GM12873 (cell line): ENCODE measurements at regions not wholly inside any gene's neighbourhood (a gene's known extent, or its start where the extent isn't known, plus 50 kb on each side); places are given as distances from the start of the nearest gene placed in this dataset.
A peak's percentile ranks its signal among the peaks of the same experiment; 100 is the strongest.

Source experiments
- TF ChIP-seq, protein P1 (sequence below): IDR thresholded peaks from 2 replicates; pipeline ENCODE4 v1.5.1; 2012; ENCODE audit warnings: low read depth, mild to moderate bottlenecking, moderate library complexity, low read length, control low read depth; ENCODE audit not compliant: insufficient read depth; ENCODE audit errors: missing control alignments

DNA sequence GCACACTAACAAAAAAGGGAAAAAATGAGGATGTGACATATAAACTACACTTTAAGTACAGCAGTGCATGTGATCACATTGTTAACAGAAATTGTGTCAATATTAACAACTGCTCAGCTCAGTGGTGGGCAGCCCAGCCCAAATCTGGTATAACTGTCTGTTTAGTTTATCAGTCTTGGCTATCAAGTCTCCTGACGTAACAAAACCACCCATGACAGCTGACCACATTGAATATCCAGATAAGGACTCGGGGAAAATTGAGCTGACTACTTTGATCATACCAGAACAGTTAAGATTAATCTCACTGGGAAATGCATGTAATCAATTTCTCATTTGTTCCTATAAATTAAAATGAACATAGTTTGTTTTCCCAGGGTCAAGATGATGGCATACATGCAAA is 396.6 kb downstream of the SNAPC1 start:
- TF ChIP-seq, protein P1, sequence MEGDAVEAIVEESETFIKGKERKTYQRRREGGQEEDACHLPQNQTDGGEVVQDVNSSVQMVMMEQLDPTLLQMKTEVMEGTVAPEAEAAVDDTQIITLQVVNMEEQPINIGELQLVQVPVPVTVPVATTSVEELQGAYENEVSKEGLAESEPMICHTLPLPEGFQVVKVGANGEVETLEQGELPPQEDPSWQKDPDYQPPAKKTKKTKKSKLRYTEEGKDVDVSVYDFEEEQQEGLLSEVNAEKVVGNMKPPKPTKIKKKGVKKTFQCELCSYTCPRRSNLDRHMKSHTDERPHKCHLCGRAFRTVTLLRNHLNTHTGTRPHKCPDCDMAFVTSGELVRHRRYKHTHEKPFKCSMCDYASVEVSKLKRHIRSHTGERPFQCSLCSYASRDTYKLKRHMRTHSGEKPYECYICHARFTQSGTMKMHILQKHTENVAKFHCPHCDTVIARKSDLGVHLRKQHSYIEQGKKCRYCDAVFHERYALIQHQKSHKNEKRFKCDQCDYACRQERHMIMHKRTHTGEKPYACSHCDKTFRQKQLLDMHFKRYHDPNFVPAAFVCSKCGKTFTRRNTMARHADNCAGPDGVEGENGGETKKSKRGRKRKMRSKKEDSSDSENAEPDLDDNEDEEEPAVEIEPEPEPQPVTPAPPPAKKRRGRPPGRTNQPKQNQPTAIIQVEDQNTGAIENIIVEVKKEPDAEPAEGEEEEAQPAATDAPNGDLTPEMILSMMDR: no peak

DNA sequence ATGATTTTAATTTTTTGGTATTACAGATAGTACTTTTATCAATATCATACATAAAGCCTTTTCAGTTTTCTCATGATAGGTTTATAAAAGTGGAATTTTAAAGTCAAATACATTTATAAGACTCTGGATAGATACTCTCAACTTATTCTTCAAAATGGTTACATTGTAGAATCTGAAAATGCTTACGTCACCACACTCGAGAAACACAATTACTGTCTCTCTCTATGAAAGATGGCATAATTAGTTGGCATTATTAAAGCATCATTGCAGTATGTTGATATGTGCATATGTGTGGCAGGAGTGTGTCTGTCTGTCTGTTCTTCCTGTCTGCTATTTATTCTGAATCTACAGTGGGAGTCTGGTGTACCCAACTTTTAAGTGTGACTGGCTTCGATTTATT is 397.1 kb downstream of the SNAPC1 start:
- TF ChIP-seq, protein P1: no peak

DNA sequence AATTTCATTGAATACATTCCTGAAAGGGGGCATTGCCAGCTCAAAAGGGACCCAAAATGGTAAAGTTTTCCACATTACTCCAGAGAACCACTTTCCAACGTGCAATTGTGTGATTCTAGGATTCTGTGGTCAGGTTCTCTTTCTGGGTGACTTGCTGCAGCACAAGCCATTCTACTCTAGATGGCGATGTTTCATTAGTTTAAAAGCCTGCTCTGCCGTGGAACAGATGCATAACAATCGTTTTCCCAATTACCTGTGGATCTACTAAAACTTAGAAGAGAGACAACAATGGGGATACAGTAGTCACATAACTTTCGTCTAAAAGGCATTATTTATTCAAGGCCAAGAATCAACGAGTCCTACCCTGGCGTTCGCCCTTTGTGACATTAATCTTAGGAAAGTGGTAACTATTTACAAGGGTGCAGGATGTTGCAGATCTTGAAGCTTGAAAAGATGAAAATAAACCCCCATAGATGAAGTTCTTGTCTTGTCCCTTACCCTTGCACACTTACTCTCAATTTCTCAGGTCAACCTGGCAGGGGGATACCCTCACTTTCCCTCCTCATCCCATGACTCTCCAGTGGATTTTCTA is 400.9 kb downstream of the SNAPC1 start:
- TF ChIP-seq, protein P1: peak; percentile 78

DNA sequence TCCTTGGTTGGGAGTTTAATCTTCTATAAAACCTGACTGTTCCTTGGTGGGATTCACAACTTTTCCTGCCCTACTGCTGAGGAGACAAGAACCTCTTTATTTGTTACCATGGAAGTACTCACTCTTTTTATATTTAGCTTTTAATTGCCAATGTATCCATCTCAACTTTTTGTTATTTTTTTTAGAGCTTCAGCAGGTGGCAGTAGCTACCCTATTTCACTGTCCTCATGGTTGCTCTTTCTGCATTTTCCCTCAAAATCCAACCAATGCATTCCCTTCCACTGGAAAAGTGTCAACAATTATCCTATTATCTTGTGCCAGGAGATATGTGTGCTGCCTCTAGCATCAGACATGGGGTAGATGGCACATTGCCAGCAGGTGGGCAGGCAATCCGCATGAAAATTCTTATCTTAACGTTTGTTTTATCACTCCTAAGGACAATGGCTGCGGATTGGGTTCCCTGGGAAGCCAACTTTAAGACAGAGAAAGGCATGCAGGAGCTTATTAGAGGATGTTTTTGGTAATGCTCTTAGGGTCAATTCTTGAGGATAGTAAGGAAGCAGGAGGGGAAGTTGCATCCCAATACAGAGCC is 406.4 kb downstream of the SNAPC1 start:
- TF ChIP-seq, protein P1: no peak

DNA sequence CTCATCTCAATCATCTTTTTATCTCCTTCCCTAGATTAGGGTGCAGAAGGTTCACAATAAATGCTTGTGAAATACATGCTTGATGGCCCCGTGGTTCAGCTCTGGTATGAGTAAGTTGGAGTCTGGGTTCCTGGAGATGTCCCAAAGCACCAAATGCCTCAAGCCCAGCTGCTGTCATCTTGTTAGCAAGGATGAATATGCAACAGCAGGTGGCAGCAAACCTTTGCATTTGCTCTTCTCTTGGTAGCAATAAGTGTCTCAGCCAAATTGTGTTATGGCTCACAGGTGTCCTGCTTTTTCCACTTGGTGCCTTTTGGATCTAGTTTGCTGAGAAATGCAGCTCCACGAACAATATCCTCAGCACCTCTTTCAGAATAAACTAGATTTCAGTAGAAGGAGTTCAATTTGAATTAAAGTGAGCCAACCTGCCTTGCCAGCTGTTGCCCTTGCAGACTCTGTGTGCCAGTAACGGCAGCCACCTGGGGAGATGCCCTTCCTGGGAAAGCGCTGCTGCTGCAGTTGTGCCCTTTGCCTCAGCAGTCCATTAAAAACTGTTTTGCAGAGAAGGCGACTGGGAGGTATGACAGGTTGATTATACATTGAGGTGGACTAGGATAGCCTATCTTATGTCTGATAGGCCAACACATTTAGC is 417.3 kb downstream of the SNAPC1 start:
- TF ChIP-seq, protein P1: peak; percentile 73

DNA sequence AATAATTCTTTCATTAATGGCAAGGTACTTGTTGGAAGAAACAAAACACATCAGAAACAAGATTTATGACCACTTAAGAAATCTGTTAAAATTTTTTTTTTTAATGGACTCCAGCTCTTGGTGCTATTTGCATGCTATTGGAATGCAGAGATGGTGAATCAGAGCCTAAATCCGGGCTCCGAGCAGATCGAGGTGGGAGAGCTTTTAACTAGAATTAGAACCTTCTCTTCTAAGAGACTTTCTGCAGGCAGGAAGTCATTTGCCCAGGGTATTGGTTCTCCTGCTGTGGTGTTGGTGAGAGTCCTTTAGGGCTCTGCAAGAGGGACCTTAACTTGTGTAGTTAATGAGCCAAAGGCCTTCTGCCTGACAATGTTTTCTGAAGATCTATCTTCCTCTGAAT is 419.4 kb downstream of the SNAPC1 start:
- TF ChIP-seq, protein P1: no peak

DNA sequence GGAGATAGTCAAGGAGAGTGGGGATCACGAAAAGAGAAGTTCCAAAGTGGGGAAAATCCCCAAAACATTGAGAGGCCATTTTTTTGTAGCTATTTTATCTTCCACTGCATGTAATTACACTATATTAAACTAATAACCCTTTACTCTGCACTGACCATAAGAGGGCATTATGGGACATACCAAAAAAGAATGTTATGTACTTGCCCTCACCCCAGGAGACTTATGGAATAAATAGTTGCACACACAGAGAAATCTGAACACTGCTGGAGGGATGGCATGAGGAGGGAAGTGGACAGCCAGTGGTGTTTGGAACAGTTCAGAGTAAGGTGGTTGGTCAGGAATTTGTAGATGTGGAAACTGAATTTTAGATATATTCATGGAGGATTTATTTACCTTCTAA is 422.9 kb downstream of the SNAPC1 start:
- TF ChIP-seq, protein P1: no peak
